ENCODE measurements at regions not wholly inside any gene's neighbourhood (a gene's known extent, or its start where the extent isn't known, plus 50 kb on each side); places are given as distances from the start of the nearest gene placed in this dataset.
A peak's percentile ranks its signal among the peaks of the same experiment; 100 is the strongest.

DNA sequence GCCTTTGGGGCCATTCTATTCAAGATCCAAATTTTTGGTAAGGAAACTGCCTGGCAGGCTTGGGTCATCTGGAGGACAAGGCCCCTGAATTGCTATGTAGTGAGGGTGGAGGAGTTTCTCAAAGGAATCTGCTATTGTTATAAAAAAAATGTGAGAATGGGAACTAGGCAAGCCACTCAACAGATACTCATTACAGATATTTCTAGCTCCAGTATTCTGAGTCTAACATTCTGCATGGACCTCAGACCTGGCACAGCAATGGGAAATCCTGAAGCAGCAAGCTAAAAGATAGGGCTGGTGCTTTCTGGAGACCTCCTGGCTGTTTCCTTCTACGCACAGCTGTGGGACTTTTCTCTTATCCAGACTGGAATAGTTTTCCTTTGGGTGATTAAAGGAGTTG, 430.7 kb upstream of the RBMS3 start:
- Histone ChIP-seq H3K27ac (no peak overlapping the region), H3K4me1 (no peaks in the 10 kb centered on the region), H3K4me3 (no peak overlapping the region), H3K27me3 (no peaks in the 10 kb centered on the region), H3K36me3 (no peaks in the 10 kb centered on the region), H3K9me3 (no peaks in the 10 kb centered on the region)
- ATAC-seq (ENCODE audit: low FRiP score in 2 of 2): no peak
- WGBS, 2 donors: 67 to 88% methylated on average over 1 of the region's 1 CpG
- TF ChIP-seq POLR2AphosphoS5 (IDR thresholded peaks at IDR 0.05) (no peak), POLR2A (IDR thresholded peaks at IDR 0.05) (no peak)
- TF ChIP-seq, protein P1, sequence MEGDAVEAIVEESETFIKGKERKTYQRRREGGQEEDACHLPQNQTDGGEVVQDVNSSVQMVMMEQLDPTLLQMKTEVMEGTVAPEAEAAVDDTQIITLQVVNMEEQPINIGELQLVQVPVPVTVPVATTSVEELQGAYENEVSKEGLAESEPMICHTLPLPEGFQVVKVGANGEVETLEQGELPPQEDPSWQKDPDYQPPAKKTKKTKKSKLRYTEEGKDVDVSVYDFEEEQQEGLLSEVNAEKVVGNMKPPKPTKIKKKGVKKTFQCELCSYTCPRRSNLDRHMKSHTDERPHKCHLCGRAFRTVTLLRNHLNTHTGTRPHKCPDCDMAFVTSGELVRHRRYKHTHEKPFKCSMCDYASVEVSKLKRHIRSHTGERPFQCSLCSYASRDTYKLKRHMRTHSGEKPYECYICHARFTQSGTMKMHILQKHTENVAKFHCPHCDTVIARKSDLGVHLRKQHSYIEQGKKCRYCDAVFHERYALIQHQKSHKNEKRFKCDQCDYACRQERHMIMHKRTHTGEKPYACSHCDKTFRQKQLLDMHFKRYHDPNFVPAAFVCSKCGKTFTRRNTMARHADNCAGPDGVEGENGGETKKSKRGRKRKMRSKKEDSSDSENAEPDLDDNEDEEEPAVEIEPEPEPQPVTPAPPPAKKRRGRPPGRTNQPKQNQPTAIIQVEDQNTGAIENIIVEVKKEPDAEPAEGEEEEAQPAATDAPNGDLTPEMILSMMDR (IDR thresholded peaks at IDR 0.05): no peak
- no peak for DNase-seq

DNA sequence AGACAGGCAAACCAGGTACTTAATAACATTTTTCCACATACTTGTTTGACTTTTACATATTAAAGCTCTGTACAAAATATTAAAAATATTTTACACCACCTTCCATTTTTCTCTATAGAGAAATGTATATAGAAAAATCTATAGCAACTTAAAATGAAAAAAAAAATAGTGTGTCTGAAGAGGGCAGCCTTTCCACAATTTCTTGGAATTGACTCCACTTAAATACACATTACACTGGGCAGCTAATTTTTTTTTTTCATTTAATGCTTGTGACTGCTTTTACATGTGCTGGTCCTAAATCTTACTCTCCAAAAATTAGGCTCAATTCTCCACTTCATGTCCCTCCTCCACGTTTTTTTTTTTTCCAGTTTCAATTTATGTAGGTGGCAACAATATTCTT, 427.0 kb upstream of the RBMS3 start:
- no peaks in the 10 kb centered on the region for H3K27me3 ChIP-seq
- DNase-seq: no peak
- no peak overlapping the region for H3K4me3 ChIP-seq
- 42 to 52% methylated on average over 1 of the region's 1 CpG for WGBS, 2 donors
- no peak overlapping the region for H3K27ac ChIP-seq
- no peak for TF ChIP-seq POLR2A (IDR thresholded peaks at IDR 0.05)
- no peak for TF ChIP-seq EP300 (IDR thresholded peaks at IDR 0.05)
- TF ChIP-seq POLR2AphosphoS5 (IDR thresholded peaks at IDR 0.05): no peak
- TF ChIP-seq, protein P1 (IDR thresholded peaks at IDR 0.05): no peak
- H3K36me3 ChIP-seq: no peaks in the 10 kb centered on the region
- H3K9me3 ChIP-seq: no peaks in the 10 kb centered on the region
- no peaks in the 10 kb centered on the region for H3K4me1 ChIP-seq
- no peak for ATAC-seq (ENCODE audit: low FRiP score in 2 of 2)

DNA sequence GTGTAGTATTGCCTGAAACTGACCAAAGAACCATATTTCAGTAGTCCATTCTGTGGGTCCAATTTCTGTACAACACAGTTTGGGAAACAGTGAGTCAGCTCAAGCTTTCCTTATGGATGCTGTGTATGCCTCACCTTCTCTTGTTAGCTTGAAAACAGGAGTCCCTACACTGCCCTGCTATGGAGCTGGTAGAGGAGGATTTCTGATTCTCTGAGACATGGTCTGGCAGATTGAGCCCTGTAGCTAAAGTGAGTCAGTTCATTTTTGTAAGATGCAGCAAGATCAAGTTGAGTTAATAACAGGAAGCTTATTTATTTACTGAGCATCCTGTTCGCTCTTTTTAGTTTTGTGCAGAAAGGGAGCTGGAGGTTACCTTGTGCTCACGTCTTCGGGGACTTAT, 424.1 kb upstream of the RBMS3 start:
- H3K27me3 ChIP-seq: no peaks in the 10 kb centered on the region
- H3K27ac ChIP-seq: no peak overlapping the region
- 54 to 65% methylated on average over 3 of the region's 3 CpGs for WGBS, 2 donors
- no peak overlapping the region for H3K4me3 ChIP-seq
- TF ChIP-seq EP300 (IDR thresholded peaks at IDR 0.05) (no peak), POLR2AphosphoS5 (IDR thresholded peaks at IDR 0.05) (no peak), POLR2A (IDR thresholded peaks at IDR 0.05) (no peak)
- TF ChIP-seq, protein P1 (IDR thresholded peaks at IDR 0.05): no peak
- DNase-seq (no peak), ATAC-seq (ENCODE audit: low FRiP score in 2 of 2) (no peak)
- no peaks in the 10 kb centered on the region for H3K9me3 ChIP-seq
- peaks cover 9 to 17% (median 10%) of the 10 kb centered on the region in 4 donors for H3K4me1 ChIP-seq
- H3K36me3 ChIP-seq: no peaks in the 10 kb centered on the region

DNA sequence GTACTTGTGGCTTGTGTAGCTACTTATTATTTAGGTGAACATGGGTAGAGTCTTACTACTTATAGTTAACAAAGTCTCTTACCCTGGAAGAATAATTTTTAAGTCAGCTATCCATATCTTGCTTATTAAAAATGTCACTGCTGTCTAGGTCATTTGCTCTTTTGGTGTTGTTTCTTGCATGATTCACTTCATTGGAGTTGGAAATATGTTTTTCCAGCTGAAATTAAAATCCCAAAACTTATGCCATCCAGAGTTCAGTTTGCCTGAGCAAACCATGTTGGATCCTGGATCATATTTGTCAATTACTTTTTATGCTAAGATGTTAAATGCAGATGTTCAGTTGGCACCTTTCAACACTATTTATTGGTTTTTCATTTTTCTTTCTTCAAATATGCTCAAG, 421.0 kb upstream of the RBMS3 start:
- no peaks in the 10 kb centered on the region for H3K9me3 ChIP-seq
- no peaks in the 10 kb centered on the region for H3K36me3 ChIP-seq
- DNase-seq: no peak
- no peaks in the 10 kb centered on the region for H3K27me3 ChIP-seq
- H3K4me3 ChIP-seq: no peak overlapping the region
- H3K4me1 ChIP-seq: peaks cover 9 to 17% (median 10%) of the 10 kb centered on the region in 4 donors
- ATAC-seq (ENCODE audit: low FRiP score in 2 of 2): no peak
- H3K27ac ChIP-seq: no peak overlapping the region
- TF ChIP-seq, protein P1 (IDR thresholded peaks at IDR 0.05): no peak

DNA sequence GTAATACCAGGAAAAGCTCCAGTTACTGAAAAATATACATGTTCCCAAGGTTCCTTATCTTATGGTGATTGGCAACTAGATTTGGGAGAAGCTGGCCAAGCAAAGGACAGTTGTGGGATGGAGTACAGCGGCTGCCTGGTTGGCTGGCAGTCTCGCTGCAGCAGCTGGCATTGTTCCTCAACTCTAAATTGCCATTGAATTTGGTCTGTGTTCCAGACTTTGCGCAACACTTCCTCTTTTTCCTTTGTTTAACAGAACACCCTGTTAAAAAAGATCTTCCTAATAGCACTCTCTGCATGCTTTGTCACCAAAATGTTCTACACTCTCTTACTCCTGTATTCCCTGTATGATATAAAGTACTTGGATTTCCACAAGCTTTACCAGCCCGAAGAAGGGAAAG, 420.6 kb upstream of the RBMS3 start:
- no peaks in the 10 kb centered on the region for H3K36me3 ChIP-seq
- H3K9me3 ChIP-seq: no peaks in the 10 kb centered on the region
- 34 to 39% methylated on average over 4 of the region's 4 CpGs for WGBS, 2 donors
- H3K4me3 ChIP-seq: no peak overlapping the region
- TF ChIP-seq, protein P1 (IDR thresholded peaks at IDR 0.05): no peak
- TF ChIP-seq POLR2A (IDR thresholded peaks at IDR 0.05) (no peak), POLR2AphosphoS5 (IDR thresholded peaks at IDR 0.05) (no peak), EP300 (IDR thresholded peaks at IDR 0.05) (no peak)
- H3K4me1 ChIP-seq: peaks cover 9 to 17% (median 10%) of the 10 kb centered on the region in 4 donors
- ATAC-seq (ENCODE audit: low FRiP score in 2 of 2) (peak in 1 of 2 donors; percentile 54), DNase-seq (peak in 1 of 2 donors; percentile 6)
- peak overlapping the region in 2 of 4 donors; percentile 0 to 20 for H3K27ac ChIP-seq
- no peaks in the 10 kb centered on the region for H3K27me3 ChIP-seq

All from upper lobe of left lung (tissue), 6 donors.